SIG-M5 (cell line): ENCODE measurements at regions not wholly inside any gene's neighbourhood (a gene's known extent, or its start where the extent isn't known, plus 50 kb on each side); places are given as distances from the start of the nearest gene placed in this dataset.
"Not testable (repeated sequence)": the region's sequence is repeated elsewhere in the genome, so short reads cannot be mapped to it uniquely, and the experiment has no call there.

ENCODE experiments used
- DNase-seq: peaks from one replicate; lab custom pipeline; 2025; lab: John Stamatoyannopoulos, UW

- DNase-seq = no peak
Observed at GRCh38 chr10:117492504-117492903, 50.0 kb upstream of the EMX2 start.

GRCh38 chr10:117488004-117488403, 54.5 kb upstream of the EMX2 start:
- no peak for DNase-seq

- DNase-seq = no peak
Observed at GRCh38 chr10:117486606-117487005, 55.9 kb upstream of the EMX2 start.

- no peak for DNase-seq
Observed at GRCh38 chr10:117483056-117483590, 59.4 kb upstream of the EMX2 start.

GRCh38 chr10:117481011-117481410, 61.5 kb upstream of the EMX2 start:
- not testable (repeated sequence) for DNase-seq

- DNase-seq = no peak
Observed at GRCh38 chr10:117480097-117480496, 62.4 kb upstream of the EMX2 start.

- no peak for DNase-seq
Observed at GRCh38 chr10:117477961-117478670, 64.4 kb upstream of the EMX2 start.

GRCh38 chr10:117477211-117477947, 65.2 kb upstream of the EMX2 start:
- DNase-seq = no peak

- no peak for DNase-seq
Observed at GRCh38 chr10:117476716-117477115, 65.8 kb upstream of the EMX2 start.

GRCh38 chr10:117476281-117476680, 66.3 kb upstream of the EMX2 start:
- no peak for DNase-seq

GRCh38 chr10:117472872-117473271, 69.7 kb upstream of the EMX2 start:
- no peak for DNase-seq

GRCh38 chr10:117471344-117471874, 71.1 kb upstream of the EMX2 start:
- no peak for DNase-seq

GRCh38 chr10:117470733-117471132, 71.8 kb upstream of the EMX2 start:
- no peak for DNase-seq

GRCh38 chr10:117468665-117469064, 73.9 kb upstream of the EMX2 start:
- DNase-seq = no peak

GRCh38 chr10:117464176-117464575, 78.4 kb upstream of the EMX2 start:
- DNase-seq = no peak

- DNase-seq = no peak
Observed at GRCh38 chr10:117463545-117463920, 79.0 kb upstream of the EMX2 start.

- no peak for DNase-seq
Observed at GRCh38 chr10:117462816-117463544, 79.6 kb upstream of the EMX2 start.

- no peak for DNase-seq
Observed at GRCh38 chr10:117462424-117462792, 80.1 kb upstream of the EMX2 start.

GRCh38 chr10:117461766-117462423, 80.7 kb upstream of the EMX2 start:
- no peak for DNase-seq

- no peak for DNase-seq
Observed at GRCh38 chr10:117460846-117461765, 81.4 kb upstream of the EMX2 start.

GRCh38 chr10:117458571-117458970, 83.3 kb upstream of the PDZD8 start:
- DNase-seq = no peak
